ENCODE measurements at regions not wholly inside any gene's neighbourhood (a gene's known extent, or its start where the extent isn't known, plus 50 kb on each side); places are given as distances from the start of the nearest gene placed in this dataset.

DNA sequence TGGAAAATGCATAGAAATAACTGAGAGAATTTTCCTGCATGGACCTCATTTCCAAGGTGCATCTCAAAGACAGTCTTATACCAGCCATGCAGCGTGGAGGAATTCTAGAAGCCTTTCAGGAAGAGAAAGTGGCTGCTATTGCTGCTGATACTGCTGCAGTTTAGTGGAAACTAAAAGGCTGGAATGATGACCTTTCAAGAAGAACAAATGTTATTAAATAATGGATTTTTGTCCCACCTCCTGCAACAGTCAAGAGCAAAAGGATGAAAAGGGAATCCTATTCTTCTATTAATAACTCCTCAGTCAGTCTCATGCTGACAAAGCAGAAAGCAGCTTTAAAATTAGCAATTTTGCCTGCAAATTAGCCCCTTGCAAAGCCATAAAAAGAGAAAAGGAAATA is 68.2 kb upstream of the C1orf87 start:
- no peak for DNase-seq

DNA sequence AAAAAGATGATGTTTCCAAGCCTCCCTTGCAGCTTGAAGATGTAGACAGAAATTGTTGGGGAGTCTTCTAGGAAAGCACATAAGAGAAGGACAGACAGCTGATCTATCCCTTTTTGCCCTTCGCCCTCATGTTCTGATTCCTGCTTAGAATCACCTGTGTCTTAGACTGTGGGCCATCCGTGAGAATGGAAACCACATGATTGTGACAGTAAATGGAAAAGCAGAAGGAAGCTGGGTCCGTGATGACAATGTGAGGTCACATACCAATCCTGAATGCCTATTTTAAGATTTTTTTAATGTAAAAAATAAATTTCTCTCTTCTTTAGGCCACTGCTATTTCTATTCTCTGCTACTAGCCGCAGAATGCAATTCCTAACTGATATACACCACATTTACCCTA is 67.7 kb upstream of the C1orf87 start:
- no peak for DNase-seq

DNA sequence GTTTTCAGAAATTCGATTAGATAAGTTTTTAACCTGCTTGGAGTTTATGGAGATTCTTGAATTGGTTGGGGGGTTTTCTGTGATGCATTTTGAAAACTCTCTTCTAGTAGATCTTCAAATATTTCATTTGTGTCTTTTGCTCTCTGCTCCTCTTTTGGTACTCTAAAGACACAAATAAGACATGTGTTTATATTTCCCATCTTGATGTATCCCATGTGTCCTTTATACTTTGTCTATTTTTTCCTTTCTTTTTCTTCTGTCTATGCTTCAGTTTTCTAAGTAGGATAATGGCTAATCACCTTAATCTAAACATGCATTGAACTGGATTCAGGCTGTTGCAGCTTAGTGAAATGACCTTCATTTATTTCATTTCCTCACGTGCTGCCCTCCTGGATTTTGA is 63.8 kb upstream of the C1orf87 start:
- DNase-seq = no peak

DNA sequence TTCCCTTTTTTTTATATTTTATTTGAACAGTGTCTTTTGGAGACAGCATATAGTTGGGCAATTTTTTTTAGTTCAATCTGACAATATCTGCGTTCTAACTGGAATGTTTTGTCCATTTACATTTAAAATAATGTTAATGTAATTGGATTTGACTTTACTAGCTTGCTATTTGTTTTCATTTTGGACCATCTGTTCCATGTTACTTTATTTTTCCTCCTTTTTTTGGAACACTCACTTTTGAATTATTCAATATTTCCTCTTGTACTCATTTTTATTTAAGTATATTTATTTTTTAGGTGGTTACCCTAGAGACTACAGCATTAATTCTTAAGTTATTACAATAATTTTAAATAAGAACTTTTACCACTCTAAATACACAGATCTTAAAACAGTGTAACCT is 62.8 kb upstream of the C1orf87 start:
- no peak for DNase-seq

DNA sequence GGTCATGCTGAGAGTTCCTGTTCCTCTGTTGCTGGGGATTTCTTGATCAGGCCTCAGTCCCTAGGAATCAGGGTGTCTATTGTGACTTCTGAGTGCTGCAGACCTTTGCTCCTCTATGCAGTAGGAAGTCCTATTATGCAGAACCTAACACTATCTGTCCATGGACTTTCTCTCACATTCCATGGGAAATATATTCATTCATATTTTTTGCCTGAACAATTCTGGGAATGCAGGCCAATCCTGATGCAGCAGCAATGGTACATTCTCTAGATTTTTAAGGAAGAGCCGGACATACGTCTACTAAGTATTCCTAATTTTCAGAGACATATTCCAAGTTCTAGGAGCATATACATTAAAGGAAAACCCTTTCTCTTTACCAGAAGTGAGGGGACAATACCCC is 61.1 kb upstream of the C1orf87 start:
- no peak for DNase-seq

DNA sequence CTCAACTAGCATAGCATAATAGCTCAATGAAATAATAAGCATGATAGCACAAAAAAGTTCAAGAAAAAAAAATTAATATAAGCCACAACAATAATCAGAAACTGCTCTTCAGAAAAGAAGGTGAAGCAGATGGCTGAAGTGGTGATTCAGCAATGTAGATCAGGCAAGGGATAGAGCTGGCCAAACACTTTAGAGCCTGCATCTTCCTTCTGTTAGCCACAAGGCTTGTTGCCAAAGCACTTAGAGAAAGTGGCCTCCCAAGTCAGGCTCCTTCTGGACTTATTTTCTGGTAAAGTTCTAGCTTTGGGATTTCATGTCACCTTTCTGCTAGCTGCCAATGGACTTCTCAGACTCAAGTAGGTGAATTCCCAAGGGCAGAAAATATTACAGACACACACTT is 60.3 kb upstream of the C1orf87 start:
- DNase-seq = no peak

DNA sequence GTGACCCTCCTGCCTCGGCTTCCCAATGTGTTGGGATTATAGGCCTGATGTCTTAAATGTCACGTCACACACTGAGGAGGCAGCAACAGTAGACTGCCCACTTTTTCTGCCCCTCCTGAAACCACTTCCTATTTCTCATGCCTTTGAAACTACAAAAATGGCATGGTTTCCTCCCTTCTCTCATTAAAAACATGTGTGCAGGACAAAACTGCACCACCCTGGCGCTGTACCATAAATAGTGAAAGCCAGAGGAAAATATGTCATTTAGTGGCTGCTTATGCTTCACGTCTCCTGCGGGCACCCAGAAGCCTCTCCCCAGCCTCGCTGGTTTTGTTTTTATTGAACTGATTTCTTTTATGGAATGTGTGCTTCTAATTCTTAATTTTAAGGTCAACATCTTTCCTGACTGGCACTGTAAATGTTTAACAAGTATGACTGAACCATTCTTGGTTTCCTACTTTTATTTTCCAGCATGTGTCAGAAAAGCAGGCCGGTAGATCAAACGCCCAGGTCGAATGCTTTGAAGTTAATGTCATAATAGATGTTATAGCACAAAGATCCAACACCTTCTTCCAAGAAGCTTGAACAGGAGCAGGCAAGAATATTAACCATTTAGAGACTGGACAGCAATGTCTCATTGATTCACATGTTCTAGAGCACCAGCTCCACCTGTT is 59.6 kb upstream of the C1orf87 start:
- DNase-seq = no peak

DNA sequence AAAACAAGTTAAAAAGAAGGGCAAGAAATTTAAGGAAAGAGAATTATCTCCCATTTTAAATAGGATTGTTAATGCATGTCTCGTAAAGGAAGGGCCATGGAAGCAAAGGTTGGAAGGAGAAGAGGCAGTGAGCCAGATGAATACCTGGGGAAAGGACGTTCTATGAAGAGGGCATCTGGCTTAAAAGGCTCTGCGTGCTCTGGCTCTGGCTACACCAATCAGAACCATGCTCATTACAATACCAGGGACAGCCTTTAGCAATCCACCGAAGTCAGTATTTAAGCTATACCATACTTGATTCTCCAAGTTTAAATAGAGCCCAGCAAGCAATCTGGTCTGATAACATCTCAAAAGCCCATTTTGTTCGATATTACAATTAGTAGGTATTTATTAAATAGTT is 58.5 kb upstream of the C1orf87 start:
- no peak for DNase-seq

DNA sequence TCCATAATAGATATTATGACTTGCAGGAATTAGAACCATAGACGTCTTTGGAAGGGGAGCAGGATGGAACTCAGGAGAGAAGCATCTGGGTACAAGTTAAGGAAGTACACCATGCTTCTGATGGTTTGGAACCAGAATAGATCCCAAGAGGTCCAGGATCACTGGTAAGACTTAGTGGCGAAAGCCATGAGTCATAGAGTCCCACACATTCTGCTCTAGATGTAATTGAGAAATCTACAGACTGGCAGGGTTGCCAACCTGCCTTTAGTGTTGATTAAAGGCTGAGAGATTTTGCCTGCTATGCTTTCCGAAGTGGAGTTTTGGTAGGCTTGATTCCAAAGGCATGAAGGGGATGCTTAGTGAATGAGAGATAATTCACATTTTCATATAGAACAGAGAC is 57.1 kb upstream of the C1orf87 start:
- no peak for DNase-seq

DNA sequence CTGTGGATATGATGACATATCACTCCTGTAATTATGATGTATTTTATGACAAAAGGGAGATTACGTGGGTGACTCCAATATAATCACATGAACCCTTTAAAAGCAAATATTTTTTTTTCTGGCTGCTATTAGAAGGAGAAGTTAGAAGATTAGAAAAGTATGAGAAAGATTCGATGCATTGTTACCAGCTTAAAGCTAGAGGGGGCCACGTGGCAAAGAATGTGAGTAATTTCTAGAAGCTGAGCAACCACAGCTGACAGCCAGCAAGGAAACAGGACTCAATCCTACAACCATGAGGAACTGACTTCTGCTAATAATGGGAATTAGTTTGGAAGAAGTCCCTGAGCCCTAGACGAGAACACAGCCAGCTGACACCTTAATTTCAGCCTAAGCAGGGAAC is 56.3 kb upstream of the C1orf87 start:
- no peak for DNase-seq

DNA sequence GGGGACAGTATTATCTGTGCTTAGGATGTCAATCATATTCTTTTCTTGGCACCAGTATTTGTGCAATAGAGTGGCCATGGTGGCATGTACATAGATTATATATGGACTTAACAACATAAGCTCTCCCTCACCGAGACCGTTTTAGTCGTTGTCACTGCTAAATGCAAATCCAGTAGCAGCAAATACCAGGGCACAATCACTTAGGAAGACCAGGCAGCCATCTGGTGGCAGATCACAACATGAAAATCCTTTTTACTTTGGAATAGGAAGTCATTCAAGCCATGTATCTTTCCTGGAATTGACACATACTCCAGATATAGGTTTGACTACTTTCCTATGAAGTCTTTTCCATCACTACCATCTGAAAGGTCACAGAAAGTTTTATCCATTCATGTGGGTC is 53.2 kb upstream of the C1orf87 start:
- DNase-seq = no peak
